B cell (primary cell): ENCODE measurements at regions not wholly inside any gene's neighbourhood (a gene's known extent, or its start where the extent isn't known, plus 50 kb on each side); places are given as distances from the start of the nearest gene placed in this dataset.

Experiments used
- CTCF ChIP-seq: fragments of 200-600 bp; IDR thresholded peaks from one replicate; pipeline ENCODE4 v1.8.0; 2022; ENCODE audit warnings: antibody characterized with exemption, mild to moderate bottlenecking
- EZH2 ChIP-seq: IDR thresholded peaks from 2 replicates; pipeline ENCODE4 v1.6.1; 2012; ENCODE audit warnings: borderline replicate concordance, low read depth, mild to moderate bottlenecking, moderate library complexity, low read length; ENCODE audit not compliant: insufficient read depth, poor library complexity, severe bottlenecking

GRCh38 chr2:152260939-152261338 lies 74.0 kb upstream of the FMNL2 start:
- TF ChIP-seq CTCF (no peak), EZH2 (no peak)
